GM23338 (cell line): ENCODE measurements at regions not wholly inside any gene's neighbourhood (a gene's known extent, or its start where the extent isn't known, plus 50 kb on each side); places are given as distances from the start of the nearest gene placed in this dataset.

ENCODE experiments used
- ATAC-seq: fragments of 200-7000 bp; cut with Tn5 transposase; 3 replicates; pipeline ENCODE4 v1.9.1; 2020
- DNase-seq: peaks from one replicate; pipeline ENCODE4 v3.0.0-alpha.2; 2015; ENCODE audit warnings: low spot score
- H2AFZ ChIP-seq: fragments of 200-600 bp; sonication (generic); 2 replicates; pipeline ENCODE4 v1.8.0; 2016; ENCODE audit warnings: antibody characterized with exemption, mild to moderate bottlenecking, moderate library complexity
- H3F3A ChIP-seq: fragments of 200-600 bp; sonication (generic); replicated peaks from 2 replicates; pipeline ENCODE4 v1.8.0; 2017; ENCODE audit warnings: antibody characterized with exemption, mixed run types, low read depth
- H3K27ac ChIP-seq: fragments of 200-600 bp; sonication (generic); 2 replicates; pipeline ENCODE4 v1.6.1; 2016; ENCODE audit warnings: low read depth
- H3K27me3 ChIP-seq: fragments of 200-600 bp; sonication (generic); 2 replicates; pipeline ENCODE4 v1.8.0; 2016; ENCODE audit warnings: mild to moderate bottlenecking, mixed run types, moderate library complexity; ENCODE audit not compliant: insufficient read depth
- H3K36me3 ChIP-seq: fragments of 200-600 bp; sonication (generic); 2 replicates; pipeline ENCODE4 v1.8.0; 2016; ENCODE audit warnings: mild to moderate bottlenecking; ENCODE audit not compliant: insufficient read depth
- H3K4me1 ChIP-seq: fragments of 200-600 bp; sonication (generic); 2 replicates; pipeline ENCODE4 v1.8.0; 2016; ENCODE audit warnings: mild to moderate bottlenecking, moderate library complexity; ENCODE audit not compliant: insufficient read depth
- H3K4me2 ChIP-seq: fragments of 200-600 bp; sonication (generic); 2 replicates; pipeline ENCODE4 v1.7.1; 2017; ENCODE audit warnings: mixed run types
- H3K4me3 ChIP-seq: fragments of 200-600 bp; sonication (generic); 2 replicates; pipeline ENCODE4 v1.6.1; 2016; ENCODE audit warnings: mixed run types
- H3K79me2 ChIP-seq: fragments of 200-600 bp; sonication (generic); replicated peaks from 2 replicates; pipeline ENCODE4 v1.8.0; 2017; ENCODE audit warnings: mild to moderate bottlenecking; ENCODE audit not compliant: insufficient read depth
- H3K9me2 ChIP-seq: fragments of 200-600 bp; sonication (generic); 2 replicates; pipeline ENCODE4 v1.8.0; 2017; ENCODE audit not compliant: insufficient read depth
- H4K20me1 ChIP-seq: fragments of 200-600 bp; sonication (generic); replicated peaks from 2 replicates; pipeline ENCODE4 v1.8.0; 2017; ENCODE audit warnings: mild to moderate bottlenecking; ENCODE audit not compliant: insufficient read depth
- H3K27ac Mint-ChIP-seq: 2 replicates; pipeline ENCODE4 v1.8.0; 2020; ENCODE audit warnings: inconsistent platforms, mild to moderate bottlenecking, moderate library complexity, mixed read lengths
- H3K27me3 Mint-ChIP-seq: 3 replicates; pipeline ENCODE4 v1.8.0; 2022; ENCODE audit warnings: low read depth, mild to moderate bottlenecking, moderate library complexity, mixed read lengths, inconsistent platforms; ENCODE audit not compliant: insufficient read depth, poor library complexity
- H3K36me3 Mint-ChIP-seq: 3 replicates; pipeline ENCODE4 v1.8.0; 2021; ENCODE audit warnings: low read depth, mild to moderate bottlenecking, inconsistent platforms, moderate library complexity, mixed read lengths
- H3K4me1 Mint-ChIP-seq: 3 replicates; pipeline ENCODE4 v1.8.0; 2020; ENCODE audit warnings: mild to moderate bottlenecking, inconsistent platforms, mixed read lengths
- H3K4me3 Mint-ChIP-seq: 3 replicates; pipeline ENCODE4 v1.8.0; 2021; ENCODE audit warnings: moderate library complexity, mild to moderate bottlenecking, inconsistent platforms, mixed read lengths
- H3K9me3 Mint-ChIP-seq: 3 replicates; pipeline ENCODE4 v1.8.0; 2020; ENCODE audit warnings: moderate library complexity, mild to moderate bottlenecking, inconsistent platforms, mixed read lengths
- CREB1 ChIP-seq: fragments of 250-450 bp; sonication (Bioruptor Pico); IDR thresholded peaks from 2 replicates; pipeline ENCODE4 v1.5.0; 2020; ENCODE audit warnings: low read depth, mild to moderate bottlenecking, moderate library complexity
- ETS1 ChIP-seq: IDR thresholded peaks from 2 replicates; pipeline ENCODE4 v1.6.1; 2016; ENCODE audit warnings: antibody characterized with exemption
- EZH2 ChIP-seq: fragments of 200-600 bp; sonication (generic); IDR thresholded peaks from one replicate; pipeline ENCODE4 v1.8.0; 2017; ENCODE audit warnings: antibody characterized with exemption, mild to moderate bottlenecking, low read depth; ENCODE audit not compliant: unreplicated experiment
- EZH2phosphoT487 ChIP-seq: fragments of 200-600 bp; sonication (generic); IDR thresholded peaks from one replicate; pipeline ENCODE4 v1.8.1; 2018; ENCODE audit warnings: antibody characterized with exemption; ENCODE audit not compliant: unreplicated experiment
- JUNB ChIP-seq: IDR thresholded peaks from one replicate; pipeline ENCODE4 v1.6.1; 2016; ENCODE audit warnings: antibody characterized with exemption; ENCODE audit not compliant: unreplicated experiment
- NANOG ChIP-seq: IDR thresholded peaks from 2 replicates; pipeline ENCODE4 v1.6.1; 2016; ENCODE audit warnings: antibody characterized with exemption, borderline replicate concordance
- POLR2AphosphoS5 ChIP-seq: IDR thresholded peaks from 2 replicates; pipeline ENCODE4 v1.6.1; 2016; ENCODE audit warnings: antibody characterized with exemption, low read depth
- REST ChIP-seq: IDR thresholded peaks from one replicate; pipeline ENCODE4 v1.6.1; 2018; ENCODE audit warnings: antibody characterized with exemption; ENCODE audit not compliant: unreplicated experiment
- STAT1 ChIP-seq: IDR thresholded peaks from one replicate; pipeline ENCODE4 v1.6.1; 2016; ENCODE audit warnings: antibody characterized with exemption; ENCODE audit not compliant: unreplicated experiment
- ZNF462 ChIP-seq: fragments of 250-450 bp; sonication (Bioruptor Pico); IDR thresholded peaks from 2 replicates; pipeline ENCODE4 v1.5.0; 2020; ENCODE audit warnings: mild to moderate bottlenecking, moderate library complexity

GRCh38 chr2:5609201-5609600 lies 83.0 kb upstream of the SOX11 start (continued):
- TF ChIP-seq ZNF462, result no peak

GRCh38 chr2:5612666-5613065 lies 79.5 kb upstream of the SOX11 start:
- no peak overlapping the region for H3K4me2 ChIP-seq
- no peaks in the 10 kb centered on the region for H4K20me1 ChIP-seq
- peaks cover 5% of the 10 kb centered on the region; the same call in 2 of the 3 replicates for H3K4me1 Mint-ChIP-seq
- DNase-seq (no peak), ATAC-seq (no peak)
- no peaks in the 10 kb centered on the region for H3F3A ChIP-seq
- H3K9me3 Mint-ChIP-seq, result peaks cover 77% of the 10 kb centered on the region
- H3K27me3 Mint-ChIP-seq, result no peaks in the 10 kb centered on the region
- H3K9me2 ChIP-seq, result no peaks in the 10 kb centered on the region; the same call in 1 of the 2 replicates
- H3K27ac ChIP-seq, result no peak overlapping the region
- H3K79me2 ChIP-seq, result no peaks in the 10 kb centered on the region
- H2AFZ ChIP-seq, result no peak overlapping the region
- H3K36me3 Mint-ChIP-seq, result no peaks in the 10 kb centered on the region
- H3K27me3 ChIP-seq, result no peaks in the 10 kb centered on the region
- H3K4me1 ChIP-seq, result no peaks in the 10 kb centered on the region
- no peak overlapping the region for H3K27ac Mint-ChIP-seq
- H3K4me3 Mint-ChIP-seq, result no peak overlapping the region
- H3K36me3 ChIP-seq, result no peaks in the 10 kb centered on the region
- H3K4me3 ChIP-seq, result no peak overlapping the region
- TF ChIP-seq REST (no peak), EZH2phosphoT487 (no peak), EZH2 (no peak), JUNB (no peak), NANOG (no peak), ETS1 (no peak), STAT1 (no peak), CREB1 (no peak), POLR2AphosphoS5 (no peak)
